Left ventricle myocardium inferior (tissue), 1 donor: ENCODE measurements at regions not wholly inside any gene's neighbourhood (a gene's known extent, or its start where the extent isn't known, plus 50 kb on each side); places are given as distances from the start of the nearest gene placed in this dataset.
A peak's percentile ranks its signal among the peaks of the same experiment; 100 is the strongest.

Source experiments
- DNase-seq: peaks from one replicate; pipeline ENCODE4 v3.0.0-alpha.2; 2020
- H3K27ac ChIP-seq: fragments of 200-600 bp; replicated peaks from 2 replicates; pipeline ENCODE4 v1.8.0; 2021
- H3K27me3 ChIP-seq: fragments of 200-600 bp; 2 replicates; pipeline ENCODE4 v1.8.0; 2021; ENCODE audit warnings: low read depth
- H3K36me3 ChIP-seq: fragments of 200-600 bp; 2 replicates; pipeline ENCODE4 v1.8.0; 2021
- H3K4me1 ChIP-seq: fragments of 200-600 bp; 2 replicates; pipeline ENCODE4 v1.8.0; 2021
- H3K4me3 ChIP-seq: fragments of 200-600 bp; 2 replicates; pipeline ENCODE4 v1.8.0; 2021; ENCODE audit warnings: mild to moderate bottlenecking, moderate library complexity
- H3K9me3 ChIP-seq: fragments of 200-600 bp; replicated peaks from 2 replicates; pipeline ENCODE4 v1.8.0; 2021
- intact Hi-C: fragments of 100-400 bp; cut with micrococcal nuclease; formaldehyde crosslinking; loops from one replicate; pipeline ENCODE4 v1.11.0; 2022
- TF ChIP-seq, protein P1 (sequence below): fragments of 200-600 bp; IDR thresholded peaks from 2 replicates; pipeline ENCODE4 v1.8.0; 2021; ENCODE audit warnings: antibody characterized with exemption, mild to moderate bottlenecking, borderline replicate concordance
- donor health status: DM: no; HTN: yes; CAD: no; lungs with severe emphysema.

- TF ChIP-seq, protein P1, sequence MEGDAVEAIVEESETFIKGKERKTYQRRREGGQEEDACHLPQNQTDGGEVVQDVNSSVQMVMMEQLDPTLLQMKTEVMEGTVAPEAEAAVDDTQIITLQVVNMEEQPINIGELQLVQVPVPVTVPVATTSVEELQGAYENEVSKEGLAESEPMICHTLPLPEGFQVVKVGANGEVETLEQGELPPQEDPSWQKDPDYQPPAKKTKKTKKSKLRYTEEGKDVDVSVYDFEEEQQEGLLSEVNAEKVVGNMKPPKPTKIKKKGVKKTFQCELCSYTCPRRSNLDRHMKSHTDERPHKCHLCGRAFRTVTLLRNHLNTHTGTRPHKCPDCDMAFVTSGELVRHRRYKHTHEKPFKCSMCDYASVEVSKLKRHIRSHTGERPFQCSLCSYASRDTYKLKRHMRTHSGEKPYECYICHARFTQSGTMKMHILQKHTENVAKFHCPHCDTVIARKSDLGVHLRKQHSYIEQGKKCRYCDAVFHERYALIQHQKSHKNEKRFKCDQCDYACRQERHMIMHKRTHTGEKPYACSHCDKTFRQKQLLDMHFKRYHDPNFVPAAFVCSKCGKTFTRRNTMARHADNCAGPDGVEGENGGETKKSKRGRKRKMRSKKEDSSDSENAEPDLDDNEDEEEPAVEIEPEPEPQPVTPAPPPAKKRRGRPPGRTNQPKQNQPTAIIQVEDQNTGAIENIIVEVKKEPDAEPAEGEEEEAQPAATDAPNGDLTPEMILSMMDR, result peak; percentile 71
- Histone ChIP-seq H3K4me3 (no peak overlapping the region), H3K36me3 (no peaks in the 10 kb centered on the region), H3K9me3 (no peaks in the 10 kb centered on the region), H3K4me1 (peaks cover 3% of the 10 kb centered on the region), H3K27ac (peak overlapping the region; percentile 25), H3K27me3 (no peaks in the 10 kb centered on the region)
- intact Hi-C loops, result loop anchor here (5.0 to 10.0 kb wide), 3 partner anchors 230 to 295 kb away; partner anchors contain the start of gene ABCA1
- DNase-seq, result peak; percentile 41
These were observed 87.3 kb upstream of the SLC44A1 start for GRCh38 chr9:105157171-105157583.

- TF ChIP-seq, protein P1, result no peak
- H3K27ac ChIP-seq, result no peak overlapping the region
- no peaks in the 10 kb centered on the region for H3K36me3 ChIP-seq
- no peaks in the 10 kb centered on the region for H3K9me3 ChIP-seq
- no peaks in the 10 kb centered on the region for H3K27me3 ChIP-seq
- no peak for DNase-seq
- H3K4me3 ChIP-seq, result no peak overlapping the region
- H3K4me1 ChIP-seq, result peaks cover 3% of the 10 kb centered on the region
- intact Hi-C loops, result loop anchor here (5.0 to 10.0 kb wide), 3 partner anchors 231 to 296 kb away; partner anchors contain the start of gene ABCA1
These were observed 86.4 kb upstream of the SLC44A1 start for GRCh38 chr9:105158020-105158419.

DNA sequence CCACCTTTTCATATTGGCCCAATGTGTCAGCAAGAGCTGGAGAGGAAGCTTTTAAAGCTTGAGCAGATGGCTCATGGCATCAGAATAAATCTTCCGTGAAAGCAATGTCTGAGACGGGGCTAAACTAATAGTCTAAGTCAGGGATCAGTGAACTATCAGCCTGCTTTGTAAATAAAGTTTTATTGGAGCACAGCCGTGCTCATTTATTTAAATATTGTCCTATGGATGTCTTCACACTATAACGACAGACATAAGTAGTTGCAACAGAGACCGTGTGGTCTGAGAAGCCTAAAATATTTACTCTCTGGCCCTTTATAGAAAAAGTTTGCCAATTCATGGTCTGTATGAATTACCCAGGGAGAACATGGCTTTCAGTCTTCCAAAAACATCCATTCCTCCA lies 85.6 kb upstream of the SLC44A1 start:
- H3K27me3 ChIP-seq, result no peaks in the 10 kb centered on the region
- H3K36me3 ChIP-seq, result no peaks in the 10 kb centered on the region
- H3K9me3 ChIP-seq, result no peaks in the 10 kb centered on the region
- TF ChIP-seq, protein P1, result no peak
- peaks cover 3% of the 10 kb centered on the region for H3K4me1 ChIP-seq
- no peak overlapping the region for H3K27ac ChIP-seq
- H3K4me3 ChIP-seq, result no peak overlapping the region
- intact Hi-C loops, result loop anchor here (5.0 to 10.0 kb wide), 3 partner anchors 232 to 297 kb away; partner anchors contain the start of gene ABCA1
- no peak for DNase-seq

DNA sequence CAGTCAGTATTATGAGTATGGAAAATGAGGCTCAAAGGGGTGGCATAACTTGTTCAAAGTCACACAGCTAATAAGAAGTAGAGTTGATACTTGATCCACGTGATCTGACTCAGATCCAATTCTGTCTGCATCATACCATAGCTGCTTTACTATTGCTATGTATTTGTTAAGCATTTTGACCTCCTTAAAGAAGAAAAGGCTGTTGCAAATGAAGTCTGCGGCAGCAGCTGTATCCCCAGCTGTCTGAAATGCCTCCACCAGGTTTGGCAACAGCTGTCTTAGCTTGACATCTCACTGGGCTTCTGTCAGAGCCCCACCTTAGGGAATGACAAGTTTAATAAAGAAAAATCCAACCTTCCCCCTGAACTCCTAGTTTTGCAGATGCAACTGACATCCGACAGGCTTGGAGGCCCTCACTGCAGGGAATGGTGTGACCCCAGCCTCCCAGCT lies 75.6 kb upstream of the SLC44A1 start:
- Histone ChIP-seq H3K4me3 (no peak overlapping the region), H3K27me3 (no peaks in the 10 kb centered on the region), H3K27ac (no peak overlapping the region), H3K4me1 (peaks cover 10% of the 10 kb centered on the region), H3K9me3 (no peaks in the 10 kb centered on the region), H3K36me3 (no peaks in the 10 kb centered on the region)
- TF ChIP-seq, protein P1, result no peak
- no peak for DNase-seq
- intact Hi-C loops, result no loop called here

- H3K4me1 ChIP-seq, result peaks cover 10% of the 10 kb centered on the region
- H3K36me3 ChIP-seq, result no peaks in the 10 kb centered on the region
- no peak overlapping the region for H3K4me3 ChIP-seq
- H3K27ac ChIP-seq, result no peak overlapping the region
- H3K27me3 ChIP-seq, result no peaks in the 10 kb centered on the region
- intact Hi-C loops, result no loop called here
- no peaks in the 10 kb centered on the region for H3K9me3 ChIP-seq
- DNase-seq, result no peak
- TF ChIP-seq, protein P1, result no peak
These were observed 73.4 kb upstream of the SLC44A1 start for GRCh38 chr9:105171076-105171475.
